NCI-H526 treated with DMSO at 0.1 percent for 48 hours (cell line): ENCODE measurements at regions not wholly inside any gene's neighbourhood (a gene's known extent, or its start where the extent isn't known, plus 50 kb on each side); places are given as distances from the start of the nearest gene placed in this dataset.

Source experiments
- DNase-seq: peaks from one replicate; lab custom pipeline; 2025; lab: John Stamatoyannopoulos, UW

DNA sequence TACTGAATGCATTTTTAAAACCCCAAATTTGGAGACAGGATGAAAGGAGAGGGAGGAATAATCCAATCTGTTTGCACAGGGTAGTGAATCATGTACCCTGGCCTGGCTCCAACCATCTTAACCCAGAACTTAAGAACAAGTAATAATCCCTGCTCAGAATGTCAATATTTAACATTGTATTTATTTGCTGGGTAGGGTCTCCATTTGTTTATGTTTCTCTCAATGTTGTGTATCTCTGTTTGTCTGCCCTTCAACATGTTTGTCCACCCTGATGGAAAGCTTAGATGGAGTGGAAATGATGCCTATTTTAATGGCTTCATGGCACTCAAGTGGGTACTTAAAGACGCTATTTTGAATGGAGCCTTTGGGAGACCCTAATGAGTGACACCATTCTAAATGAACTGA is 54.4 kb upstream of the CDC42BPA start:
- no peak for DNase-seq

DNA sequence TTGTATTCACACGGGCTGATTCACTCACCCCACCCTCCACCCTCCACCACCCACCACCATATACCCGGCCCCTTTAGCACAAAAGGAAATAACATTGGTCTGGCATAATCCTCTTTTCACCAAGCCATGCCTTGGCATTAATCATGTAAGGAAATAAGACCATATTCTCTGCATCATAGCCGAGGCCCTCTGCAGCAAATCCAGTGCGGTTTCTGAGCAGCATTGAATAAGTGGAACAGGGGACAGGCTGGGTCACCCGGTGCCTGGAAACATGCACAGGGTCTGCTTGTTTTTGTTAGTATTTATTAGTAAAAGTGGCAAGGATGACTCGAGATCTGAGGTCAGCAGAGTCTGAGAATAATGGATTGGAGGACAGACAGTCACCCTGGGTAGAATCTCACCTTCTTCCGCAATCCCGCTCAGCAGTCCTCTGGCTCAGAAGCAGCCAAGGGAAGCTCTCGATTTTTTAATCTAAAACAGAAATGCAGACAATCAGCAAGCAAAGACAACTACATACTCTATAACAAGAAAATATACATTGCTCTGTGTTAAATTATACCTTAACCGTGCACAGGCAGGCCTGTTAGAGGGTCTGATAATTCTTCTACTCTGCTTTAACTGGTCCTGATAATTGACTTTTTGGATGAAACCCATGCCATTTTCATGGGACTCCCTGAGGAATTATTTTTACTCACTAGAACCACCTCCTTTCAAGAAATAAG is 52.4 kb upstream of the CDC42BPA start:
- no peak for DNase-seq

DNA sequence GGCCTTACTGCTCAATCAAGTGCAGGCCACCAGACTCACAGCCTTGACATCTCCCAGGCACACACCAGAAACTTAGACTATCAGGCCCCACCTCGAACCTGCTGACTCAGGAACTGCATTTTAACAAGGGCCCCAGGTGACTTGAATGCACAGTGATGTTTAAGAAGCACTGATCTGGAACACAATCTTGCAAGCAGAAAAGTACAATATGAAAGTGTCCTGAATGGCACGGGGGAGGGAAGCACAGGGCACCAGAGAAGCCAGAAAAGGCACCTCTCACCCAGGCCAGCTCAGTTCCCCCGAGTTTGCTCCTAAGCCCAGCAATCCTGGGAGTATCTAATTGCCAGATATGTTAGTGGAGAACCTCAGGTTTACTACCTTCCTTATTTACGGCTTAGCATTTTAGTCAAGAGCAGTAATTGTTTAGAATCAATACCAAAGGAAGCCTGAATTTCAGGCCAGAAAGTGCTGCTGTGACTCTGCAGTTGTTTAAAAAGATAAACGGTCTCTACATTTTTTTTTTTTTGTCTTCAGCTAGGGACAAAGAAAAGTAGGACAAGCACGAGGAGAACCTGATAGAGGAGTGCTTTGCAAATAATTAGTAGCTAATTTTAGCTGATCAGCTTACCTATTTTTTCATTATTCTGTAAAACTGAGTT is 50.9 kb upstream of the CDC42BPA start:
- no peak for DNase-seq
